ENCODE measurements at regions not wholly inside any gene's neighbourhood (a gene's known extent, or its start where the extent isn't known, plus 50 kb on each side); places are given as distances from the start of the nearest gene placed in this dataset.
"Not testable (repeated sequence)": the region's sequence is repeated elsewhere in the genome, so short reads cannot be mapped to it uniquely, and the experiment has no call there.

- ChIA-PET POLR2A (no interaction called here), CTCF (no interaction called here)
- Mint-ChIP-seq H3K27me3 (ENCODE audit: insufficient read depth, unreplicated experiment) (no peaks in the 10 kb centered on the region), H3K9me3 (ENCODE audit: unreplicated experiment) (peaks cover 23% of the 10 kb centered on the region), H3K4me1 (ENCODE audit: low read depth, unreplicated experiment) (peaks cover 10% of the 10 kb centered on the region), H3K27ac (ENCODE audit: unreplicated experiment) (no peak overlapping the region), H3K4me3 (ENCODE audit: unreplicated experiment) (no peak overlapping the region), H3K36me3 (ENCODE audit: insufficient read depth, unreplicated experiment) (no peaks in the 10 kb centered on the region)
- no peak for DNase-seq
- BruUV-seq (replicated peaks), result no TSS peak
- Histone ChIP-seq H3K9me3 (no peaks in the 10 kb centered on the region), H3K36me3 (ENCODE audit: control insufficient read depth, insufficient read depth, low read length) (no peaks in the 10 kb centered on the region), H3K4me3 (ENCODE audit: low read depth, low read length) (no peak overlapping the region), H3K27me3 (replicated peaks; ENCODE audit: control insufficient read depth, insufficient read depth, low read length) (no peaks in the 10 kb centered on the region), H3K4me1 (peaks cover 4% of the 10 kb centered on the region; the same call in 1 of the 2 replicates)
- no peak for TF ChIP-seq CTCF (IDR thresholded peaks at IDR 0.05; ENCODE audit: insufficient read depth in 1 of 2, low read depth in 1 of 2, low read length in 1 of 2, severe bottlenecking in 1 of 2, unreplicated experiment in 1 of 2)
- intact Hi-C loops (cut with micrococcal nuclease; ENCODE audit: unreplicated experiment), result no loop called here
These were observed 106.3 kb upstream of the SLC27A6 start for GRCh38 chr5:128858995-128859394.

GRCh38 chr5:128861155-128861554 lies 104.1 kb upstream of the SLC27A6 start:
- H3K9me3 ChIP-seq; H3K36me3 Mint-ChIP-seq (ENCODE audit: insufficient read depth, unreplicated experiment); H3K4me3 Mint-ChIP-seq (ENCODE audit: unreplicated experiment); BruUV-seq (replicated peaks); intact Hi-C loops (cut with micrococcal nuclease; ENCODE audit: unreplicated experiment); H3K36me3 ChIP-seq (ENCODE audit: control insufficient read depth, insufficient read depth, low read length); CTCF ChIA-PET; H3K27ac Mint-ChIP-seq (ENCODE audit: unreplicated experiment); POLR2A ChIA-PET; H3K4me1 Mint-ChIP-seq (ENCODE audit: low read depth, unreplicated experiment); H3K4me3 ChIP-seq (ENCODE audit: low read depth, low read length); H3K27me3 ChIP-seq (replicated peaks; ENCODE audit: control insufficient read depth, insufficient read depth, low read length); H3K4me1 ChIP-seq; DNase-seq; H3K27me3 Mint-ChIP-seq (ENCODE audit: insufficient read depth, unreplicated experiment): not testable (repeated sequence)
- peaks cover 23% of the 10 kb centered on the region for H3K9me3 Mint-ChIP-seq (ENCODE audit: unreplicated experiment)

- Histone ChIP-seq H3K4me1 (no peaks in the 10 kb centered on the region), H3K36me3 (ENCODE audit: control insufficient read depth, insufficient read depth, low read length) (no peaks in the 10 kb centered on the region), H3K4me3 (ENCODE audit: low read depth, low read length) (no peak overlapping the region), H3K9me3 (no peaks in the 10 kb centered on the region), H3K27me3 (replicated peaks; ENCODE audit: control insufficient read depth, insufficient read depth, low read length) (no peaks in the 10 kb centered on the region; the same call in 1 of the 2 replicates)
- ChIA-PET CTCF (no interaction called here), POLR2A (no interaction called here)
- no peak for TF ChIP-seq CTCF (IDR thresholded peaks at IDR 0.05; ENCODE audit: insufficient read depth in 1 of 2, low read depth in 1 of 2, low read length in 1 of 2, severe bottlenecking in 1 of 2, unreplicated experiment in 1 of 2)
- no peak overlapping the region for H3K27ac Mint-ChIP-seq (ENCODE audit: unreplicated experiment)
- no peaks in the 10 kb centered on the region for H3K36me3 Mint-ChIP-seq (ENCODE audit: insufficient read depth, unreplicated experiment)
- DNase-seq, result no peak
- H3K4me1 Mint-ChIP-seq (ENCODE audit: low read depth, unreplicated experiment), result no peaks in the 10 kb centered on the region
- intact Hi-C loops (cut with micrococcal nuclease; ENCODE audit: unreplicated experiment), result no loop called here
- no TSS peak for BruUV-seq (replicated peaks)
- H3K4me3 Mint-ChIP-seq (ENCODE audit: unreplicated experiment), result no peak overlapping the region
- H3K27me3 Mint-ChIP-seq (ENCODE audit: insufficient read depth, unreplicated experiment), result peaks cover 4% of the 10 kb centered on the region
- H3K9me3 Mint-ChIP-seq (ENCODE audit: unreplicated experiment), result no peaks in the 10 kb centered on the region
These were observed 95.3 kb upstream of the SLC27A6 start for GRCh38 chr5:128869970-128870369.

GRCh38 chr5:128870373-128870772 lies 94.9 kb upstream of the SLC27A6 start:
- no TSS peak for BruUV-seq (replicated peaks)
- no peak overlapping the region for H3K4me3 Mint-ChIP-seq (ENCODE audit: unreplicated experiment)
- Histone ChIP-seq H3K27me3 (replicated peaks; ENCODE audit: control insufficient read depth, insufficient read depth, low read length) (no peaks in the 10 kb centered on the region; the same call in 1 of the 2 replicates), H3K36me3 (ENCODE audit: control insufficient read depth, insufficient read depth, low read length) (no peaks in the 10 kb centered on the region), H3K4me1 (no peaks in the 10 kb centered on the region), H3K9me3 (no peaks in the 10 kb centered on the region), H3K4me3 (ENCODE audit: low read depth, low read length) (no peak overlapping the region)
- peaks cover 4% of the 10 kb centered on the region for H3K27me3 Mint-ChIP-seq (ENCODE audit: insufficient read depth, unreplicated experiment)
- DNase-seq, result no peak
- POLR2A ChIA-PET, result no interaction called here
- H3K4me1 Mint-ChIP-seq (ENCODE audit: low read depth, unreplicated experiment), result no peaks in the 10 kb centered on the region
- TF ChIP-seq CTCF (IDR thresholded peaks at IDR 0.05; ENCODE audit: insufficient read depth in 1 of 2, low read depth in 1 of 2, low read length in 1 of 2, severe bottlenecking in 1 of 2, unreplicated experiment in 1 of 2), result no peak
- no peaks in the 10 kb centered on the region for H3K9me3 Mint-ChIP-seq (ENCODE audit: unreplicated experiment)
- H3K27ac Mint-ChIP-seq (ENCODE audit: unreplicated experiment), result no peak overlapping the region
- intact Hi-C loops (cut with micrococcal nuclease; ENCODE audit: unreplicated experiment), result no loop called here
- H3K36me3 Mint-ChIP-seq (ENCODE audit: insufficient read depth, unreplicated experiment), result no peaks in the 10 kb centered on the region
- CTCF ChIA-PET, result no interaction called here
